Fibroblast of mammary gland (primary cell): ENCODE measurements at regions not wholly inside any gene's neighbourhood (a gene's known extent, or its start where the extent isn't known, plus 50 kb on each side); places are given as distances from the start of the nearest gene placed in this dataset.
"Not testable (repeated sequence)": the region's sequence is repeated elsewhere in the genome, so short reads cannot be mapped to it uniquely, and the experiment has no call there.

Source experiments
- DNase-seq: peaks from one replicate; pipeline ENCODE4 v3.0.0-alpha.2; 2010; ENCODE audit warnings: low read depth
- H3K4me3 ChIP-seq: 2 replicates; pipeline ENCODE4 v1.5.1; 2011; ENCODE audit warnings: low read depth, mild to moderate bottlenecking, low read length, moderate library complexity; ENCODE audit not compliant: control insufficient read depth
- TF ChIP-seq, protein P1 (sequence below): conservative IDR thresholded peaks from 2 replicates; pipeline ENCODE4 v1.5.1; 2011; ENCODE audit warnings: low read depth, low read length, inconsistent platforms; ENCODE audit not compliant: control insufficient read depth, insufficient read depth

GRCh38 chr7:91573405-91573804 is 307.1 kb downstream of the MTERF1 start:
- DNase-seq: no peak
- TF ChIP-seq, protein P1, sequence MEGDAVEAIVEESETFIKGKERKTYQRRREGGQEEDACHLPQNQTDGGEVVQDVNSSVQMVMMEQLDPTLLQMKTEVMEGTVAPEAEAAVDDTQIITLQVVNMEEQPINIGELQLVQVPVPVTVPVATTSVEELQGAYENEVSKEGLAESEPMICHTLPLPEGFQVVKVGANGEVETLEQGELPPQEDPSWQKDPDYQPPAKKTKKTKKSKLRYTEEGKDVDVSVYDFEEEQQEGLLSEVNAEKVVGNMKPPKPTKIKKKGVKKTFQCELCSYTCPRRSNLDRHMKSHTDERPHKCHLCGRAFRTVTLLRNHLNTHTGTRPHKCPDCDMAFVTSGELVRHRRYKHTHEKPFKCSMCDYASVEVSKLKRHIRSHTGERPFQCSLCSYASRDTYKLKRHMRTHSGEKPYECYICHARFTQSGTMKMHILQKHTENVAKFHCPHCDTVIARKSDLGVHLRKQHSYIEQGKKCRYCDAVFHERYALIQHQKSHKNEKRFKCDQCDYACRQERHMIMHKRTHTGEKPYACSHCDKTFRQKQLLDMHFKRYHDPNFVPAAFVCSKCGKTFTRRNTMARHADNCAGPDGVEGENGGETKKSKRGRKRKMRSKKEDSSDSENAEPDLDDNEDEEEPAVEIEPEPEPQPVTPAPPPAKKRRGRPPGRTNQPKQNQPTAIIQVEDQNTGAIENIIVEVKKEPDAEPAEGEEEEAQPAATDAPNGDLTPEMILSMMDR: no peak
- no peak overlapping the region for H3K4me3 ChIP-seq

DNA sequence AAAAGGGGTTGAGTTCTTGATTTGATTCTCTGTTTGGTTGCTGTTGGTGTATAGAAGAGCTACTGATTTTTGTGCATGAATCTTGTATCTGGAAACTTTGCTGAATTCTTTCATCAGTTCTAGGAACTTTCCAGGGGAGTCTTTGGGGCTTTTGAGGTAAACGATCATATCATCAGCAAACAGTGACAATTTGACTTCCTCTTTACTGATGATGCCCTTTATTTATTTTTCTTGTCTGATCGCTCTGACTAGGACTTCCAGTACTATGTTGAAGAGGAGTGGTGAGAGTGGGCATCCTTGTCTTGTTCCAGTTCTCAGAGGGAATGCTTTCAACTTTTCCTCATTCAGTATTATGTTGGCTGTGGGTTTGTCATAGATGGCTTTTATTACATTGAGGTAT is 304.0 kb downstream of the MTERF1 start:
- not testable (repeated sequence) for H3K4me3 ChIP-seq, DNase-seq

GRCh38 chr7:91579837-91580236 is 300.7 kb downstream of the MTERF1 start:
- TF ChIP-seq, protein P1: no peak
- no peak for DNase-seq
- no peak overlapping the region for H3K4me3 ChIP-seq

- TF ChIP-seq, protein P1: no peak
- DNase-seq: no peak
- no peak overlapping the region for H3K4me3 ChIP-seq
These were observed 297.6 kb downstream of the MTERF1 start for GRCh38 chr7:91582799-91583477.

DNA sequence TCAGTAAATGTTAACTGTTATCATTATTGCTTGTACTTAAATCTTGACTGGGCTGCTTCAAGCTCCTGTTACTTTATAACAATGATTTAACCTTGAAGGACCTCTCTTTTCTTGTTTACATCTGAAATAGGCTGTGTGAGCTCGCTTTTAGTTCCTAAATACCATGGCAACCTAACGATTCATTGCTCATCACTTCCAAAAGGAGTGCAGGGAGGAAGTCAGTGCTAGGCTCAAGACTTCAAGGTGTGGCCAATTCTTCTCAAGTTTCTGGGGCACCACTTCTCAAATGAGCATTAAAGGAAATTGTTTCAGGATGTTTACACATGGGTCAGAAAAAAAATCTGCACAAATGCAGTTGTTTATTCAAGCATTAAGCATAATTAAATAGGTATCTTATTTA is 284.2 kb downstream of the MTERF1 start:
- no peak for DNase-seq
- TF ChIP-seq, protein P1: no peak
- no peak overlapping the region for H3K4me3 ChIP-seq

- TF ChIP-seq, protein P1: no peak
- no peak overlapping the region for H3K4me3 ChIP-seq
- DNase-seq: no peak
These were observed 281.7 kb downstream of the MTERF1 start for GRCh38 chr7:91598791-91599190.

DNA sequence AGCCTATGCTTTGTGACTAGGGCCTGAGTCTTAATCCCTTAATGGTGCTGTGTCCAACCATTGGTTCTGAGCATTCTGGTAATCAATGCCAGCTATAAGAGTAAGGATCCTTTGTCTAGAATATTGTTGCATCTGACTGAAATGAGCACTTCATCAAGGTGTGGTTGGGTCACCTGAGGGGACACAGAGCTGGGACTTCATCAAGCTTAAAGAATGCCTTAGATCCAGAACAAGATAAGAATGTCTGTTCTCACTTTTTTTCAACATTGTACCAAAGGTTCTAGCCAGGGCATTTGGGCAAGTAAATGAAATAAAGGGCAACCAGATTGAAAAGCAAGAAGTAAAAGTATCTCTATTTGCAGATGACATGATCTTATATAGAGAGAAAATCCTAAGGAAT is 280.4 kb downstream of the MTERF1 start:
- TF ChIP-seq, protein P1: no peak
- no peak for DNase-seq

More for the DNA sequence above, 280.4 kb downstream of the MTERF1 start:
- H3K4me3 ChIP-seq: no peak overlapping the region
